ENCODE measurements at regions not wholly inside any gene's neighbourhood (a gene's known extent, or its start where the extent isn't known, plus 50 kb on each side); places are given as distances from the start of the nearest gene placed in this dataset.

- intact Hi-C loops (cut with DNase I) = no loop called here
- H3K27ac ChIP-seq = no peak overlapping the region
- H3K4me3 ChIP-seq = no peak overlapping the region
- DNase-seq (ENCODE audit: low spot score) = no peak
- H3K9me3 ChIP-seq = no peaks in the 10 kb centered on the region
- H3K36me3 ChIP-seq = no peaks in the 10 kb centered on the region
- no peaks in the 10 kb centered on the region for H3K27me3 ChIP-seq (replicated peaks; ENCODE audit: insufficient read depth)
- H3K4me1 ChIP-seq (replicated peaks) = no peaks in the 10 kb centered on the region
- 78% methylated on average over 4 of the region's 4 CpGs for WGBS
- TF ChIP-seq POLR2AphosphoS5 (IDR thresholded peaks at IDR 0.05) (no peak), POLR2A (IDR thresholded peaks at IDR 0.05) (no peak)
These were observed 91.3 kb upstream of the APC start for GRCh38 chr5:112646139-112646936.

DNA sequence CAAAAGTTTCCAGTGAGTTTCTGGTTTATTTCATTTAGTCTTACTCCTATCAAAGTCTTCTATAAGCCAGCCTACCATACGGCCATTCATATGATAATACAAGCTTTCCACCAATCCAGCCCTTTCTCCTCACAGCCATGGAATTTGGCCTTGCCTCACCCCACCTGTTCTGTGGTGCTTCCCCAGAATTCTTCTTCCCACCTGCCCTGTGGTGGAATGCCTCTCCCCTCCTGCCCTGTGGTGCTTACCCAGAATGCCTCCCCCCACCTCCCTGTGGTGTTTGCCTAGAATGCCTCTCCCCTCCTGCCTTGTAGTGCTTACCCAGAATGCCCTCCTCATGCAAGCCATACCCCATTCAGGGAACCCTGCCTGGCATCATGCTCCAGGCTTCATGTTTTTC is 90.3 kb upstream of the APC start:
- no peak overlapping the region for H3K27ac ChIP-seq
- intact Hi-C loops (cut with DNase I) = no loop called here

DNA sequence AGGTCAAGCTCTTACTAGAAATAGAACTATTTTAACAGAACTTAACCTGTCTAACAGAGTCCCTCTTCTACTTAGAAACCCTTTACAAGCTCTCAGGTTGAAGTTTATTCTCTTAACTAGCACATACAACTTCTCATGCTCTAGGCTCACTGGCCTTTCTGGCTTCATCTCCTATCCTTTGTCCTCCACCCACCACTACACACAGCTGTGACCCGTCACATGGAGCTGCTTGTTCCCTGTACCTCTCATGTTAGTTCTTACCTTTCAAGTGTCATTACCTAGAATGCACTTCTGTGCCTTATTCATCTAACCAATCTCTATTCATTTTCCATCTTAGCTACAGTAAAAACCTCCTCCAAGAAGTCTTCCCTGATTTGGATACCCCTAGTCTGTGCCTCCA is 89.4 kb upstream of the APC start:
- no peak for DNase-seq (ENCODE audit: low spot score)
- Histone ChIP-seq H3K36me3 (no peaks in the 10 kb centered on the region), H3K27me3 (replicated peaks; ENCODE audit: insufficient read depth) (no peaks in the 10 kb centered on the region), H3K4me1 (replicated peaks) (no peaks in the 10 kb centered on the region), H3K9me3 (no peaks in the 10 kb centered on the region), H3K4me3 (no peak overlapping the region), H3K27ac (no peak overlapping the region)
- intact Hi-C loops (cut with DNase I) = no loop called here
- WGBS = 100% methylated on average over 1 of the region's 1 CpG
- TF ChIP-seq CTCF (IDR thresholded peaks at IDR 0.05) (no peak), POLR2AphosphoS5 (IDR thresholded peaks at IDR 0.05) (no peak), POLR2A (IDR thresholded peaks at IDR 0.05) (no peak)

More for the DNA sequence above, 90.3 kb upstream of the APC start:
- 38% methylated on average over 1 of the region's 1 CpG for WGBS
- DNase-seq (ENCODE audit: low spot score) = no peak
- no peak for TF ChIP-seq CTCF (IDR thresholded peaks at IDR 0.05)
- no peak for TF ChIP-seq POLR2AphosphoS5 (IDR thresholded peaks at IDR 0.05)
- no peak for TF ChIP-seq POLR2A (IDR thresholded peaks at IDR 0.05)
- H3K4me1 ChIP-seq (replicated peaks) = no peaks in the 10 kb centered on the region
- H3K27me3 ChIP-seq (replicated peaks; ENCODE audit: insufficient read depth) = no peaks in the 10 kb centered on the region
- no peaks in the 10 kb centered on the region for H3K36me3 ChIP-seq
- H3K9me3 ChIP-seq = no peaks in the 10 kb centered on the region
- no peak overlapping the region for H3K4me3 ChIP-seq

- Histone ChIP-seq H3K9me3 (no peaks in the 10 kb centered on the region), H3K27ac (no peak overlapping the region), H3K36me3 (no peaks in the 10 kb centered on the region), H3K4me3 (no peak overlapping the region), H3K4me1 (replicated peaks) (no peaks in the 10 kb centered on the region), H3K27me3 (replicated peaks; ENCODE audit: insufficient read depth) (no peaks in the 10 kb centered on the region)
- intact Hi-C loops (cut with DNase I) = no loop called here
- no peak for DNase-seq (ENCODE audit: low spot score)
- 43% methylated on average over 6 of the region's 6 CpGs for whole genome bisulfite sequencing
- TF ChIP-seq POLR2A (IDR thresholded peaks at IDR 0.05) (no peak), CTCF (IDR thresholded peaks at IDR 0.05) (no peak), POLR2AphosphoS5 (IDR thresholded peaks at IDR 0.05) (no peak)
These were observed 87.8 kb upstream of the APC start for GRCh38 chr5:112649882-112650281.

- Histone ChIP-seq H3K4me3 (no peak overlapping the region), H3K27me3 (replicated peaks; ENCODE audit: insufficient read depth) (no peaks in the 10 kb centered on the region), H3K9me3 (no peaks in the 10 kb centered on the region), H3K4me1 (replicated peaks) (no peaks in the 10 kb centered on the region), H3K36me3 (no peaks in the 10 kb centered on the region), H3K27ac (no peak overlapping the region)
- no peak for DNase-seq (ENCODE audit: low spot score)
- TF ChIP-seq CTCF (IDR thresholded peaks at IDR 0.05) = no peak
- no peak for TF ChIP-seq POLR2A (IDR thresholded peaks at IDR 0.05)
- TF ChIP-seq POLR2AphosphoS5 (IDR thresholded peaks at IDR 0.05) = no peak
- WGBS = 37% methylated on average over 5 of the region's 5 CpGs
- intact Hi-C loops (cut with DNase I) = no loop called here
These were observed 84.0 kb upstream of the APC start for GRCh38 chr5:112653638-112654205.

All from prostate gland (tissue), 2 donors.